NT2/D1 (cell line): ENCODE measurements at regions not wholly inside any gene's neighbourhood (a gene's known extent, or its start where the extent isn't known, plus 50 kb on each side); places are given as distances from the start of the nearest gene placed in this dataset.

Source experiments
- SUZ12 ChIP-seq: IDR thresholded peaks from 2 replicates; pipeline ENCODE4 v1.6.1; 2011; ENCODE audit not compliant: insufficient read length, insufficient read depth; ENCODE audit errors: extremely low read depth
- YY1 ChIP-seq: IDR thresholded peaks from 2 replicates; pipeline ENCODE4 v1.6.1; 2011; ENCODE audit not compliant: insufficient read length, insufficient read depth

GRCh38 chr1:8207202-8207601 is 110.7 kb upstream of the SLC45A1 start:
- TF ChIP-seq SUZ12 = no peak
- no peak for TF ChIP-seq YY1
